CD8-positive, alpha-beta memory T cell (primary cell): ENCODE measurements at regions not wholly inside any gene's neighbourhood (a gene's known extent, or its start where the extent isn't known, plus 50 kb on each side); places are given as distances from the start of the nearest gene placed in this dataset.
A peak's percentile ranks its signal among the peaks of the same experiment; 100 is the strongest.

Source experiments
- CTCF ChIA-PET: fragments of 350-600 bp; sonication (Branson Sonifier 250); formaldehyde crosslinking; loops from one replicate; lab custom pipeline; 2021; ENCODE audit warnings: antibody characterized with exemption; lab: Charles Lee
- POLR2A ChIA-PET: fragments of 350-600 bp; sonication (Branson Sonifier 250); formaldehyde crosslinking; loops from one replicate; lab custom pipeline; 2021; ENCODE audit warnings: antibody characterized with exemption; lab: Charles Lee
- DNase-seq, 5 donors: peaks; one replicate each; pipeline versions ENCODE4 v3.0.0 to v3.0.0-alpha.2; 2020 to 2022; ENCODE audit warnings: mixed read lengths in 1 of 5
- H3K27ac ChIP-seq: one replicate; pipeline ENCODE4 v1.7.0; 2013; ENCODE audit warnings: low read depth, mild to moderate bottlenecking, low read length, moderate library complexity
- H3K27me3 ChIP-seq: 2 replicates; pipeline ENCODE4 v1.7.0; 2013; ENCODE audit warnings: low read length, mild to moderate bottlenecking; ENCODE audit not compliant: insufficient read depth, poor library complexity, severe bottlenecking
- H3K36me3 ChIP-seq: 2 replicates; pipeline ENCODE4 v1.7.0; 2013; ENCODE audit warnings: mild to moderate bottlenecking, low read length, moderate library complexity; ENCODE audit not compliant: insufficient read depth
- H3K4me1 ChIP-seq: 2 replicates; pipeline ENCODE4 v1.7.0; 2013; ENCODE audit warnings: mild to moderate bottlenecking, low read length, moderate library complexity; ENCODE audit not compliant: insufficient read depth
- H3K4me3 ChIP-seq: 2 replicates; pipeline ENCODE4 v1.7.0; 2013; ENCODE audit warnings: mild to moderate bottlenecking, low read length
- H3K9me3 ChIP-seq: 2 replicates; pipeline ENCODE4 v1.7.0; 2013; ENCODE audit warnings: mild to moderate bottlenecking, low read length
- H3K27ac Mint-ChIP-seq, 8 donors: one replicate each; pipeline ENCODE4 v1.8.0; 2020 to 2021; ENCODE audit warnings: mixed read lengths in 8 of 8, mild to moderate bottlenecking in 6 of 8, inconsistent platforms in 3 of 8, moderate library complexity in 3 of 8
- H3K27me3 Mint-ChIP-seq, 2 donors: one replicate each; pipeline ENCODE4 v1.8.0; 2020 to 2021; ENCODE audit warnings: mixed read lengths in 2 of 2, mild to moderate bottlenecking in 1 of 2, moderate library complexity in 1 of 2
- H3K36me3 Mint-ChIP-seq, 3 donors: one replicate each; pipeline ENCODE4 v1.8.0; 2020 to 2021; ENCODE audit warnings: mixed read lengths in 3 of 3, inconsistent platforms in 1 of 3, mild to moderate bottlenecking in 1 of 3
- H3K4me1 Mint-ChIP-seq, 3 donors: one replicate each; pipeline ENCODE4 v1.8.0; 2020 to 2021; ENCODE audit warnings: mixed read lengths in 3 of 3, inconsistent platforms in 1 of 3, mild to moderate bottlenecking in 1 of 3
- H3K4me3 Mint-ChIP-seq, 7 donors: one replicate each; pipeline ENCODE4 v1.8.0; 2020 to 2021; ENCODE audit warnings: mixed read lengths in 7 of 7, mild to moderate bottlenecking in 6 of 7, moderate library complexity in 4 of 7, inconsistent platforms in 2 of 7
- H3K9me3 Mint-ChIP-seq, 5 donors: one replicate each; pipeline ENCODE4 v1.8.0; 2020 to 2022; ENCODE audit warnings: mixed read lengths in 5 of 5, mild to moderate bottlenecking in 3 of 5, moderate library complexity in 2 of 5, inconsistent platforms in 1 of 5

DNA sequence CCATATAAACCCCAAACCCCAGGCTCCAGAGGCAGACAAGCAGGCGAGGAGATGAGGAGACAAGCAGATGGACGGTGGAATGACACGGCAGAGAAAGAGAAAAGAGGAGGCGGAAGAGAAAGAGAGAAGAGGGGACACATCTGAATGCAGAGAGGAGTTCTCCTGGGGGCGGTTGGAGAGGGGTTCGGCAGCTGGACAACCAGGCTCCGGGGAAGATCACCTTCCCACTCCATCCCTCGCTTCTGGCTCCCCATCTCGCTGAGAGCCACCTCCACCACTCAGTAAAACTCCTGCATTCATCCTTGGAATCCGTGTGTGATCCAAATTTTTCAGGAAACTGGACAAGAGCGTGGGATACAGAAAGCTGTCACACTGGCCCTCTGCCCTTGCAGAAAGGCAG, 966.7 kb upstream of the NXPH2 start:
- H3K4me1 Mint-ChIP-seq: no peaks in the 10 kb centered on the region
- no peaks in the 10 kb centered on the region for H3K36me3 Mint-ChIP-seq
- Histone ChIP-seq H3K4me1 (no peaks in the 10 kb centered on the region), H3K36me3 (no peaks in the 10 kb centered on the region), H3K4me3 (no peak overlapping the region), H3K27me3 (no peaks in the 10 kb centered on the region), H3K9me3 (no peaks in the 10 kb centered on the region), H3K27ac (no peak overlapping the region)
- no peak for DNase-seq
- H3K9me3 Mint-ChIP-seq: peaks cover 15 to 55% (median 21%) of the 10 kb centered on the region in 5 donors
- H3K27ac Mint-ChIP-seq: no peak overlapping the region
- ChIA-PET POLR2A (no interaction called here), CTCF (no interaction called here)
- H3K27me3 Mint-ChIP-seq: no peaks in the 10 kb centered on the region
- no peak overlapping the region for H3K4me3 Mint-ChIP-seq

DNA sequence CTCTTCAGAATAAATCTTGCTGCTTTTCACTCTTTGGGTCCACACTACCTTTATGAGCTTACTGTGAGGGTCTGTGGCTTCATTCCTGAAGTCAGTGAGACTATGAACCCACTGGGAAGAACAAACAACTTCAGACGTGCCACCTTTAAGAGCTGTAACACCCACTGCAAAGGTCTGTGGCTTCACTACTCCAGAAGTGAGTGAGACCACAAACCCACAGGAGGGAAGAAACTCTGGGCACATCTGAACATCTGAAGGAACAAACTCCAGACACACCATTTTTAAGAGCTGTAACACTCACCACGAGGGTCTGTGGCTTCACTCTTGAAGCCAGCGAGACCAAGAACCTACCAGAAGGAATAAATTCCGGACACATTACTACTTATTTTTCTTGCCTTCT, 964.1 kb upstream of the NXPH2 start:
- H3K36me3 ChIP-seq: no peaks in the 10 kb centered on the region
- peaks cover 10 to 39% (median 21%) of the 10 kb centered on the region in 5 donors for H3K9me3 Mint-ChIP-seq
- H3K4me3 ChIP-seq: no peak overlapping the region
- no peaks in the 10 kb centered on the region for H3K4me1 Mint-ChIP-seq
- no peak for DNase-seq
- no peaks in the 10 kb centered on the region for H3K27me3 Mint-ChIP-seq
- H3K27ac ChIP-seq: no peak overlapping the region
- H3K4me1 ChIP-seq: no peaks in the 10 kb centered on the region
- no peak overlapping the region for H3K4me3 Mint-ChIP-seq
- H3K27ac Mint-ChIP-seq: no peak overlapping the region
- CTCF ChIA-PET: no interaction called here
- H3K9me3 ChIP-seq: no peaks in the 10 kb centered on the region
- POLR2A ChIA-PET: no interaction called here
- H3K27me3 ChIP-seq: no peaks in the 10 kb centered on the region
- no peaks in the 10 kb centered on the region for H3K36me3 Mint-ChIP-seq

GRCh38 chr2:139742216-139743172, 962.3 kb upstream of the NXPH2 start:
- Histone ChIP-seq H3K4me3 (no peak overlapping the region), H3K27ac (no peak overlapping the region), H3K27me3 (no peaks in the 10 kb centered on the region), H3K4me1 (no peaks in the 10 kb centered on the region), H3K9me3 (no peaks in the 10 kb centered on the region), H3K36me3 (no peaks in the 10 kb centered on the region)
- Mint-ChIP-seq H3K9me3 (peaks cover 7 to 34% (median 22%) of the 10 kb centered on the region in 5 donors), H3K4me3 (no peak overlapping the region), H3K4me1 (no peaks in the 10 kb centered on the region), H3K27ac (peak overlapping the region in 1 of 8 donors; percentile 23), H3K36me3 (no peaks in the 10 kb centered on the region), H3K27me3 (no peaks in the 10 kb centered on the region)
- no peak for DNase-seq
- ChIA-PET CTCF (no interaction called here), POLR2A (no interaction called here)

DNA sequence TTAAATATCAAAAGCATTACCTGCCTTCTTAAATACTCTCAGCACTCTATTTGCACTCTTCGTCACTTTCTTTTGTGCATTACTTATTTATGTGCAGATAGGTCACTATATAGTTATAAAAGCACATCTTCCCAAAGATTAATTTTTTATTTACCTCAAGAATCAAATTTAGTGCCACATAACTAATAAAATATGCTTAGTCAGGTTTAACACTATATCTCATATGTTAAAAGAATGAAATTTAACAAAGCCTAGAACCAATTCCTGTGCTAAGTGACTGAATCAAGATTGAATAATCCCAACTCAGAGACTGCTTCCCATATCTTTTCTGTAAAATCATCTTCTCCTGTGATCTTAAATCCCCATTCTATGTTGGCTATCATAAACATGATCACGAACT, 957.5 kb upstream of the NXPH2 start:
- no peak for DNase-seq
- Mint-ChIP-seq H3K27ac (no peak overlapping the region), H3K36me3 (no peaks in the 10 kb centered on the region), H3K9me3 (peaks cover 2 to 26% (median 11%) of the 10 kb centered on the region in 5 donors), H3K4me3 (no peak overlapping the region), H3K27me3 (no peaks in the 10 kb centered on the region), H3K4me1 (no peaks in the 10 kb centered on the region)
- H3K36me3 ChIP-seq: no peaks in the 10 kb centered on the region
- H3K27me3 ChIP-seq: no peaks in the 10 kb centered on the region
- H3K4me1 ChIP-seq: no peaks in the 10 kb centered on the region
- ChIA-PET POLR2A (no interaction called here), CTCF (no interaction called here)
- H3K9me3 ChIP-seq: no peaks in the 10 kb centered on the region
- no peak overlapping the region for H3K27ac ChIP-seq
- H3K4me3 ChIP-seq: no peak overlapping the region

DNA sequence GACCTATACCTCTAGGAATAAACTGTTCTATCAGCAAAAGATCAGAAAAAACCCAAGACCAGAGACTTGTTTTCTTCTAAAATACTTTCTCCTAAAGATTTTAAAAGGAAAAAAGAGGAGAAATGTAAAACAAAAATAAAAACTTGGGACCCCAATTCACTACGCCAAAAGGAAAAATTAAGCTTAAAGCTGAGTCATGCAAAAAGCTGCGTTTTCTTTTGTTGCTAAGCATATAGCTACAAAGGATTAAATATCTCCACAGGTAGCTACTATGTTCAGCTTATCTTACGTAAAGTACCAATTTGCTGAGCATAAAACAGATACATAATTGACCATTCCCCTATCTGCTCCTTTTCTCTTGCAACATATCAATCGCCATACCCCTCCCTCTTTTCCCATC, 950.0 kb upstream of the NXPH2 start:
- H3K4me1 Mint-ChIP-seq: no peaks in the 10 kb centered on the region
- DNase-seq: no peak
- H3K4me3 ChIP-seq: no peak overlapping the region
- no peaks in the 10 kb centered on the region for H3K36me3 Mint-ChIP-seq
- H3K27me3 ChIP-seq: no peaks in the 10 kb centered on the region
- POLR2A ChIA-PET: no interaction called here
- no peaks in the 10 kb centered on the region for H3K4me1 ChIP-seq
- peaks cover 2 to 30% (median 6%) of the 10 kb centered on the region in 5 donors for H3K9me3 Mint-ChIP-seq
- H3K27me3 Mint-ChIP-seq: no peaks in the 10 kb centered on the region
- no peak overlapping the region for H3K4me3 Mint-ChIP-seq
- no peaks in the 10 kb centered on the region for H3K36me3 ChIP-seq
- H3K27ac ChIP-seq: no peak overlapping the region
- CTCF ChIA-PET: interaction anchor here (0.7 kb wide), 1 partner anchor 15 kb away, joined by 3 read pairs; no protein-coding TSS in a partner anchor
- H3K9me3 ChIP-seq: no peaks in the 10 kb centered on the region
- H3K27ac Mint-ChIP-seq: peak overlapping the region in 1 of 8 donors; percentile 7

DNA sequence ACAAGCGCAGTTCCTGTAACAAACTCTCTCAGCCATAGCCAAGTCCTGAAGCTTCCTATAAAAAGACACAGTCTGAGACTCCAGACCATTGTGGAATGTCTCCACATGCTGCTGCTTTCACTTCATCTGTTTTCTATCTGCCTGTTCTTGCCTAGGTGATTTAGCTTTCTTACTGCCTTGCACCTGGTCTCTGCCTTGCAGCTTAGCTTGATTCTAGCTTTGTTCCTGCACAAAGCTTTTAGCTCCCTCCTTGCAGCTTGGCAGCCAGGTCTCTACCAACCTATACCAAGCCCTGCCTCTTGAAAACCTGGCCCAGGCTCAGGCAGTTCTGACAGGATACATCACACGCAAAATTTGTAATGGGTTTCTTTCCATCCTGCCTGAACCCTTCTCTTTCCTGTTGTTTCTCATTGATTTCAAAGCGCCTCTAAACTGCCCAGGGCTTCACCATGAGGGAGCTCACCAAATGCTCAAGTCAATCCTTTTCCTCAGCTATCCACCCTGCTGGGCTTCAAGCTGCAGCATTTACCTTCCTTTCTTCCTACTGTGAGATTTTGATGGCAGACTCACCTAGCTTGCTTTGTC, 941.3 kb upstream of the NXPH2 start:
- Mint-ChIP-seq H3K4me1 (no peaks in the 10 kb centered on the region), H3K27ac (no peak overlapping the region), H3K36me3 (no peaks in the 10 kb centered on the region), H3K27me3 (no peaks in the 10 kb centered on the region), H3K4me3 (no peak overlapping the region), H3K9me3 (peaks cover 0 to 60% (median 19%) of the 10 kb centered on the region in 5 donors)
- ChIA-PET POLR2A (no interaction called here), CTCF (no interaction called here)
- H3K27me3 ChIP-seq: no peaks in the 10 kb centered on the region
- no peak for DNase-seq
- no peak overlapping the region for H3K4me3 ChIP-seq
- H3K36me3 ChIP-seq: no peaks in the 10 kb centered on the region
- no peaks in the 10 kb centered on the region for H3K4me1 ChIP-seq
- H3K9me3 ChIP-seq: no peaks in the 10 kb centered on the region
- no peak overlapping the region for H3K27ac ChIP-seq

- H3K4me3 Mint-ChIP-seq: no peak overlapping the region
- no peak overlapping the region for H3K27ac Mint-ChIP-seq
- no peaks in the 10 kb centered on the region for H3K4me1 ChIP-seq
- POLR2A ChIA-PET: no interaction called here
- no peaks in the 10 kb centered on the region for H3K36me3 Mint-ChIP-seq
- no peaks in the 10 kb centered on the region for H3K36me3 ChIP-seq
- CTCF ChIA-PET: no interaction called here
- H3K4me3 ChIP-seq: no peak overlapping the region
- peaks cover 2 to 59% (median 22%) of the 10 kb centered on the region in 5 donors for H3K9me3 Mint-ChIP-seq
- no peak for DNase-seq
- H3K4me1 Mint-ChIP-seq: no peaks in the 10 kb centered on the region
- H3K27me3 ChIP-seq: no peaks in the 10 kb centered on the region
- no peaks in the 10 kb centered on the region for H3K27me3 Mint-ChIP-seq
- H3K27ac ChIP-seq: no peak overlapping the region
- H3K9me3 ChIP-seq: no peaks in the 10 kb centered on the region
Observed at GRCh38 chr2:139720056-139720455, 939.9 kb upstream of the NXPH2 start.

GRCh38 chr2:139704606-139705005, 924.4 kb upstream of the NXPH2 start:
- Mint-ChIP-seq H3K4me3 (no peak overlapping the region), H3K36me3 (no peaks in the 10 kb centered on the region), H3K4me1 (no peaks in the 10 kb centered on the region), H3K9me3 (peaks cover 0 to 36% (median 10%) of the 10 kb centered on the region in 5 donors), H3K27ac (no peak overlapping the region), H3K27me3 (no peaks in the 10 kb centered on the region)
- DNase-seq: no peak
- no peaks in the 10 kb centered on the region for H3K36me3 ChIP-seq
- no peaks in the 10 kb centered on the region for H3K27me3 ChIP-seq
- ChIA-PET POLR2A (no interaction called here), CTCF (no interaction called here)
- no peak overlapping the region for H3K4me3 ChIP-seq
- H3K4me1 ChIP-seq: no peaks in the 10 kb centered on the region
- no peaks in the 10 kb centered on the region for H3K9me3 ChIP-seq
- no peak overlapping the region for H3K27ac ChIP-seq
